ENCODE measurements at regions not wholly inside any gene's neighbourhood (a gene's known extent, or its start where the extent isn't known, plus 50 kb on each side); places are given as distances from the start of the nearest gene placed in this dataset.

DNA sequence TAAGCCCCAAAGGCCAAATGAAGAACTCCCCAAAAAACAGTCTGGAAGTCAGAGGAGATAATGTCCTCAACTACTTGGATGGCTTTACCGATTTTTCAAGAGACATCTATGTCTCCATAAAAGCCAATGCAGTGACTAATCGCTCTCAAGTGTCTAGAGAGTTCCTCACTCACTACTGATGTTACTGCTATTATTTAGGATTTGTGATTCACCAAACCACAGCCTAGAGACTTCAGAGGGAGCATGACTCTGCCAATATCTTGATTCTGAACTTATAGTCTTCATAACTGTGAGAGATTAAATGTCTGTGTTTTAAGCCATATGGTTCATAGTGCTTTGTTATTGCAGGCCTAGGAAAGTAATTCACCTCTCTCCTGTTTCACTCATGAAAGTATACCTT is 160.2 kb downstream of the IPMK start (continued):
- no peak for TF ChIP-seq ZNF296 (CRISPR knock-in tag; conservative IDR thresholded peaks at IDR 0.05)
- no peak for TF ChIP-seq CEBPB (IDR thresholded peaks at IDR 0.05; ENCODE audit: borderline replicate concordance, low read depth, low read length)
- no peak for TF ChIP-seq RARA (CRISPR knock-in tag; IDR thresholded peaks at IDR 0.05)
- TF ChIP-seq, protein P1, sequence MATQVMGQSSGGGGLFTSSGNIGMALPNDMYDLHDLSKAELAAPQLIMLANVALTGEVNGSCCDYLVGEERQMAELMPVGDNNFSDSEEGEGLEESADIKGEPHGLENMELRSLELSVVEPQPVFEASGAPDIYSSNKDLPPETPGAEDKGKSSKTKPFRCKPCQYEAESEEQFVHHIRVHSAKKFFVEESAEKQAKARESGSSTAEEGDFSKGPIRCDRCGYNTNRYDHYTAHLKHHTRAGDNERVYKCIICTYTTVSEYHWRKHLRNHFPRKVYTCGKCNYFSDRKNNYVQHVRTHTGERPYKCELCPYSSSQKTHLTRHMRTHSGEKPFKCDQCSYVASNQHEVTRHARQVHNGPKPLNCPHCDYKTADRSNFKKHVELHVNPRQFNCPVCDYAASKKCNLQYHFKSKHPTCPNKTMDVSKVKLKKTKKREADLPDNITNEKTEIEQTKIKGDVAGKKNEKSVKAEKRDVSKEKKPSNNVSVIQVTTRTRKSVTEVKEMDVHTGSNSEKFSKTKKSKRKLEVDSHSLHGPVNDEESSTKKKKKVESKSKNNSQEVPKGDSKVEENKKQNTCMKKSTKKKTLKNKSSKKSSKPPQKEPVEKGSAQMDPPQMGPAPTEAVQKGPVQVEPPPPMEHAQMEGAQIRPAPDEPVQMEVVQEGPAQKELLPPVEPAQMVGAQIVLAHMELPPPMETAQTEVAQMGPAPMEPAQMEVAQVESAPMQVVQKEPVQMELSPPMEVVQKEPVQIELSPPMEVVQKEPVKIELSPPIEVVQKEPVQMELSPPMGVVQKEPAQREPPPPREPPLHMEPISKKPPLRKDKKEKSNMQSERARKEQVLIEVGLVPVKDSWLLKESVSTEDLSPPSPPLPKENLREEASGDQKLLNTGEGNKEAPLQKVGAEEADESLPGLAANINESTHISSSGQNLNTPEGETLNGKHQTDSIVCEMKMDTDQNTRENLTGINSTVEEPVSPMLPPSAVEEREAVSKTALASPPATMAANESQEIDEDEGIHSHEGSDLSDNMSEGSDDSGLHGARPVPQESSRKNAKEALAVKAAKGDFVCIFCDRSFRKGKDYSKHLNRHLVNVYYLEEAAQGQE (IDR thresholded peaks at IDR 0.05; ENCODE audit: borderline replicate concordance in 1 of 2, low read depth in 1 of 2, low read length in 2 of 2): no peak
- TF ChIP-seq, protein P2, sequence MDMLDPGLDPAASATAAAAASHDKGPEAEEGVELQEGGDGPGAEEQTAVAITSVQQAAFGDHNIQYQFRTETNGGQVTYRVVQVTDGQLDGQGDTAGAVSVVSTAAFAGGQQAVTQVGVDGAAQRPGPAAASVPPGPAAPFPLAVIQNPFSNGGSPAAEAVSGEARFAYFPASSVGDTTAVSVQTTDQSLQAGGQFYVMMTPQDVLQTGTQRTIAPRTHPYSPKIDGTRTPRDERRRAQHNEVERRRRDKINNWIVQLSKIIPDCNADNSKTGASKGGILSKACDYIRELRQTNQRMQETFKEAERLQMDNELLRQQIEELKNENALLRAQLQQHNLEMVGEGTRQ (IDR thresholded peaks at IDR 0.05; ENCODE audit: low read depth, low read length): no peak
- TF ChIP-seq, protein P2 (CRISPR knock-in tag; IDR thresholded peaks at IDR 0.05; ENCODE audit: borderline replicate concordance): no peak

All from HepG2 (cell line).